H1 (cell line): ENCODE measurements at regions not wholly inside any gene's neighbourhood (a gene's known extent, or its start where the extent isn't known, plus 50 kb on each side); places are given as distances from the start of the nearest gene placed in this dataset.

Experiments used
- CTCF ChIA-PET: fragments of 300-600 bp; sonication (Branson Sonifier 250); formaldehyde crosslinking; loops from one replicate; lab custom pipeline; 2021; ENCODE audit not compliant: partially characterized antibody; lab: Charles Lee
- POLR2A ChIA-PET: fragments of 300-600 bp; sonication (Branson Sonifier 250); formaldehyde crosslinking; loops from one replicate; lab custom pipeline; 2021; ENCODE audit warnings: inconsistent platforms; ENCODE audit not compliant: partially characterized antibody; lab: Charles Lee
- DNase-seq, 2 experiments: peaks; one replicate each; pipeline versions ENCODE4 v3.0.0 to v3.0.0-alpha.2; 2010 to 2022; ENCODE audit warnings: low spot score in 2 of 2, low read depth in 1 of 2, mixed read lengths in 1 of 2
- FAIRE-seq: peaks from 2 replicates; lab custom pipeline; 2011; peaks lifted over from hg19 to GRCh38; lab: Jason Lieb, UNC
- H2AFZ ChIP-seq: 2 replicates; pipeline ENCODE4 v1.8.1; 2012; ENCODE audit warnings: low read length, inconsistent platforms
- H2AK5ac ChIP-seq: 2 replicates; pipeline ENCODE4 v1.6.1; 2013; ENCODE audit warnings: low read depth, low read length
- H2BK120ac ChIP-seq: replicated peaks from 2 replicates; pipeline ENCODE3; 2013; ENCODE audit warnings: low read depth, low read length, inconsistent platforms
- H2BK12ac ChIP-seq: 2 replicates; pipeline ENCODE4 v1.6.1; 2013; ENCODE audit warnings: low read depth, low read length
- H2BK15ac ChIP-seq: 2 replicates; pipeline ENCODE4 v1.6.1; 2013; ENCODE audit warnings: low read length
- H2BK20ac ChIP-seq: 2 replicates; pipeline ENCODE4 v1.6.1; 2013; ENCODE audit warnings: low read length
- H2BK5ac ChIP-seq: 2 replicates; pipeline ENCODE4 v1.6.1; 2013; ENCODE audit warnings: low read depth, low read length
- H3K14ac ChIP-seq: 2 replicates; pipeline ENCODE4 v1.6.1; 2013; ENCODE audit warnings: inconsistent platforms; ENCODE audit not compliant: insufficient read length
- H3K18ac ChIP-seq: 2 replicates; pipeline ENCODE4 v1.6.1; 2013; ENCODE audit warnings: low read length; ENCODE audit errors: extremely low read depth
- H3K23ac ChIP-seq: 2 replicates; pipeline ENCODE4 v1.6.1; 2013; ENCODE audit warnings: inconsistent platforms; ENCODE audit not compliant: insufficient read length
- H3K23me2 ChIP-seq: 2 replicates; pipeline ENCODE4 v1.6.1; 2013; ENCODE audit warnings: low read depth, low read length
- H3K27ac ChIP-seq: 2 replicates; pipeline ENCODE4 v1.6.1; 2011; ENCODE audit warnings: low read depth, low read length, inconsistent platforms
- H3K27me3 ChIP-seq, 4 experiments: replicated peaks in 1 of 4; 1 replicate in 1 of 4; 2 replicates in 3 of 4; pipeline versions ENCODE4 v1.6.1 to v1.8.1; 2011 to 2013; ENCODE audit warnings: low read length in 3 of 4, mild to moderate bottlenecking in 3 of 4, inconsistent platforms in 2 of 4, mixed read lengths in 2 of 4, moderate library complexity in 1 of 4; ENCODE audit not compliant: control insufficient read depth in 3 of 4, insufficient read depth in 3 of 4; ENCODE audit errors: extremely low read depth in 1 of 4
- H3K36me3 ChIP-seq, 4 experiments: 2 replicates each; pipeline versions ENCODE4 v1.6.1 to v1.8.1; 2011 to 2013; ENCODE audit warnings: mild to moderate bottlenecking in 4 of 4, low read length in 3 of 4, moderate library complexity in 2 of 4, control low read depth in 1 of 4, inconsistent platforms in 1 of 4; ENCODE audit not compliant: insufficient read depth in 4 of 4, control insufficient read depth in 2 of 4
- H3K4ac ChIP-seq: replicated peaks from 2 replicates; pipeline ENCODE3; 2013; ENCODE audit warnings: low read length, low read depth, mixed read lengths, inconsistent platforms; ENCODE audit not compliant: insufficient read length
- H3K4me1 ChIP-seq, 4 experiments: replicated peaks in 1 of 4; 1 replicate in 1 of 4; 2 replicates in 3 of 4; pipeline versions ENCODE4 v1.6.1 to v1.8.1; 2011 to 2013; ENCODE audit warnings: low read length in 3 of 4, inconsistent platforms in 2 of 4, mixed read lengths in 1 of 4; ENCODE audit not compliant: insufficient read depth in 4 of 4, control insufficient read depth in 3 of 4
- H3K4me2 ChIP-seq, 2 experiments: 2 replicates each; pipeline versions ENCODE4 v1.6.1 to v1.8.1; 2011 to 2013; ENCODE audit warnings: low read depth in 2 of 2, low read length in 2 of 2, control low read depth in 1 of 2, inconsistent platforms in 1 of 2, mild to moderate bottlenecking in 1 of 2; ENCODE audit not compliant: insufficient read depth in 1 of 2
- H3K4me3 ChIP-seq, 4 experiments: fragments of 200-600, 300-600 bp in 1 of 4; sonication (generic), shearing (Covaris generic), sonication (Bioruptor Twin) in 1 of 4; 2 replicates each; pipeline versions ENCODE4 v1.5.1 to v1.8.1; 2011 to 2016; ENCODE audit warnings: low read length in 4 of 4, low read depth in 3 of 4, control low read depth in 2 of 4, inconsistent platforms in 2 of 4, mild to moderate bottlenecking in 2 of 4, mixed read lengths in 1 of 4, moderate library complexity in 1 of 4; ENCODE audit not compliant: insufficient read depth in 2 of 4; ENCODE audit errors: extremely low read depth in 1 of 4
- H3K56ac ChIP-seq: replicated peaks from 2 replicates; pipeline ENCODE3; 2013; ENCODE audit warnings: low read depth, mild to moderate bottlenecking, mixed read lengths, low read length, inconsistent platforms; ENCODE audit not compliant: insufficient read length
- H3K79me1 ChIP-seq: 2 replicates; pipeline ENCODE4 v1.6.1; 2013; ENCODE audit warnings: low read depth, low read length, control low read depth
- H3K79me2 ChIP-seq, 2 experiments: 2 replicates each; pipeline versions ENCODE4 v1.6.1 to v1.8.1; 2012 to 2013; ENCODE audit warnings: low read length in 2 of 2, mild to moderate bottlenecking in 2 of 2, inconsistent platforms in 1 of 2; ENCODE audit not compliant: insufficient read depth in 2 of 2, control insufficient read depth in 1 of 2
- H3K9ac ChIP-seq, 4 experiments: replicated peaks in 1 of 4; 1 replicate in 1 of 4; 2 replicates in 3 of 4; pipeline versions ENCODE4 v1.6.1 to v1.8.1; 2011 to 2013; ENCODE audit warnings: low read depth in 3 of 4, low read length in 3 of 4, control low read depth in 2 of 4, mild to moderate bottlenecking in 2 of 4, moderate library complexity in 2 of 4, inconsistent platforms in 1 of 4; ENCODE audit errors: extremely low read depth in 1 of 4
- H3K9me3 ChIP-seq, 2 experiments: 2 replicates each; pipeline versions ENCODE4 v1.6.1 to v1.8.1; 2012 to 2013; ENCODE audit warnings: mild to moderate bottlenecking in 2 of 2, moderate library complexity in 2 of 2, control low read depth in 1 of 2, inconsistent platforms in 1 of 2, low read depth in 1 of 2, low read length in 1 of 2, mixed read lengths in 1 of 2; ENCODE audit not compliant: insufficient read depth in 2 of 2
- H4K20me1 ChIP-seq, 2 experiments: replicated peaks in 1 of 2; 2 replicates each; pipeline versions ENCODE3 to v1.8.1; 2011 to 2013; ENCODE audit warnings: inconsistent platforms in 2 of 2, low read length in 2 of 2, mild to moderate bottlenecking in 1 of 2; ENCODE audit not compliant: insufficient read depth in 2 of 2, control insufficient read depth in 1 of 2
- H4K5ac ChIP-seq: 2 replicates; pipeline ENCODE4 v1.6.1; 2013; ENCODE audit warnings: low read length, low read depth, mixed read lengths, inconsistent platforms; ENCODE audit not compliant: insufficient read length
- H4K8ac ChIP-seq: 2 replicates; pipeline ENCODE4 v1.8.0; 2013; ENCODE audit warnings: mild to moderate bottlenecking, moderate library complexity, low read length, inconsistent platforms; ENCODE audit not compliant: insufficient read depth; ENCODE audit errors: extremely low read depth
- H4K91ac ChIP-seq: replicated peaks from 2 replicates; pipeline ENCODE3; 2013; ENCODE audit warnings: low read length, mixed read lengths, inconsistent platforms; ENCODE audit not compliant: insufficient read length
- SAP30 ChIP-seq: fragments of 300-600 bp; sonication (generic); IDR thresholded peaks from 2 replicates; pipeline ENCODE4 v1.7.1; 2012; ENCODE audit warnings: low read length, moderate library complexity, mild to moderate bottlenecking, inconsistent platforms; ENCODE audit not compliant: insufficient read depth, insufficient replicate concordance
- WGBS, 2 experiments: shearing (Covaris generic) in 1 of 2; methylation state at CpG; one replicate each; pipeline versions ENCODE4 v1.1.6 to v1.1.7; 2013 to 2015; ENCODE audit warnings: low lambda C conversion rate in 2 of 2, mixed read lengths in 2 of 2, inconsistent platforms in 1 of 2, low coverage in 1 of 2, missing lambda C conversion rate in 1 of 2; ENCODE audit not compliant: insufficient replicate concordance in 2 of 2, insufficient coverage in 1 of 2, insufficient read length in 1 of 2; ENCODE audit errors: extremely low coverage in 1 of 2, missing lambda C conversion rate in 1 of 2; 5-methylcytosine and 5-hydroxymethylcytosine counted together

DNA sequence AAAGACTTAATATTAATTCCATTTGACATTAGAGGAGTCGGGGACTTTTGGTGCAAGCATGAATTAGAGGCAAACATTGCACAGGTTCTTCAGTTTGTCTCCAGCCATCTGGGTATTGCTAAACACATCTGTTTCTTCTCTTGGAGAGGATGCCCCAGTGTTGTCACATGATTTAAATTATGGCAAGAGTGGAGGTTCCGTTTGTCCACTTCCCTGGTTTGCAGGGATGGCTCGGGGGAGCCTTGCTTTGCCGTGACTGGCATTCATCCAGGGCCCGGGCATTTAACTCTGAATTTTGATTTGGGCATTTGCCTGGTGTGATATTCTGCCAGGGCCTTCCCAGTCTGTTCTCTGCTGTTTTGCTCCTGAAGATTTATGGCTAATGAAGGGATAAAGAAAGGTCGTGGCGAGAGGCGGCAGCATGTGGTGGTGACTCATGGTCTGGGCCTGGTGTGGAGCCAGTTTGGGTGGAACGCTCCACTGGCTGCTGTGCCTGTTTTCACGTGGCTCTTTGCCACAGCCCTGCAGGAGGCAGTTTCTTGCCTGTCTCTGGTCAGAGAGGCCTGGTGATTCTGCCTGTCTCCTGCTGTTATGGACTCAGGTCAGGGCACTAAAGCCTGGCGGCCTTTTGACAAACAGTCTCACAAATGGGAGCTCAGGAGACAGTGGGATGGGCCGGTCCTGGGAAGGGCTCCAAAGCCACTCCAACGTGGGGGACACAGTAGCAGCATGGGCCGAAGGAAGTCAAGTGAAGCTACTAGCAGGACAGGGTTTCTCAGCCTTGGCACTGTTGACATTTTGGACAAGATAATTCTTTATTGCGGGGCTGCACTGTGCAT is 99.4 kb upstream of the PGRMC2 start:
- H3K9ac ChIP-seq: no peak overlapping the region
- WGBS, 2 experiments: 88% methylated on average over 15 of the region's 15 CpGs; no CpG with 5 or more reads in 1 of the 2 experiments
- no peak overlapping the region for H3K56ac ChIP-seq

More for the DNA sequence above, 99.4 kb upstream of the PGRMC2 start:
- Histone ChIP-seq H3K9me3 (no peaks in the 10 kb centered on the region), H2BK15ac (no peak overlapping the region), H3K4me1 (peaks cover 0 to 4% (median 1%) of the 10 kb centered on the region in 4 experiments; a peak in 2 of 7 replicates), H3K36me3 (no peaks in the 10 kb centered on the region), H3K4me2 (no peak overlapping the region), H2AK5ac (no peak overlapping the region), H3K23ac (no peak overlapping the region), H3K79me2 (no peaks in the 10 kb centered on the region), H3K4ac (no peak overlapping the region), H2BK12ac (no peak overlapping the region), H2BK20ac (no peak overlapping the region), H2AFZ (no peak overlapping the region), H4K91ac (no peak overlapping the region), H3K27me3 (no peaks in the 10 kb centered on the region), H3K4me3 (no peak overlapping the region), H3K14ac (no peak overlapping the region), H3K23me2 (no peaks in the 10 kb centered on the region), H3K18ac (no peak overlapping the region), H4K20me1 (no peaks in the 10 kb centered on the region), H4K8ac (no peak overlapping the region; the same call in 1 of the 2 replicates), H3K27ac (no peak overlapping the region), H2BK5ac (no peak overlapping the region), H4K5ac (no peak overlapping the region), H3K79me1 (no peaks in the 10 kb centered on the region), H2BK120ac (no peak overlapping the region)
- FAIRE-seq (no peak), DNase-seq (no peak)
- no peak for TF ChIP-seq SAP30
- POLR2A ChIA-PET: no interaction called here
- CTCF ChIA-PET: interaction anchor here (0.6 to 1.5 kb wide), 4 partner anchors 68 to 228 kb away, joined by 3 to 5 read pairs (median 4); no protein-coding TSS in a partner anchor
